KMS-11 (cell line): ENCODE measurements at regions not wholly inside any gene's neighbourhood (a gene's known extent, or its start where the extent isn't known, plus 50 kb on each side); places are given as distances from the start of the nearest gene placed in this dataset.
"Not testable (repeated sequence)": the region's sequence is repeated elsewhere in the genome, so short reads cannot be mapped to it uniquely, and the experiment has no call there.

Source experiments
- H2AFZ ChIP-seq: fragments of 200-600 bp; sonication (generic); 2 replicates; pipeline ENCODE4 v1.6.1; 2016; ENCODE audit warnings: antibody characterized with exemption, mixed run types, low read depth
- H3K27ac ChIP-seq: fragments of 200-600 bp; sonication (generic); 2 replicates; pipeline ENCODE4 v1.6.1; 2016; ENCODE audit warnings: mild to moderate bottlenecking, mixed run types
- H3K27me3 ChIP-seq: fragments of 200-600 bp; sonication (generic); 2 replicates; pipeline ENCODE4 v1.6.1; 2017; ENCODE audit warnings: mild to moderate bottlenecking, low read depth, mixed run types, moderate library complexity; ENCODE audit not compliant: insufficient read depth
- H3K36me3 ChIP-seq: fragments of 200-600 bp; sonication (generic); 2 replicates; pipeline ENCODE4 v1.6.1; 2017; ENCODE audit warnings: mild to moderate bottlenecking, mixed run types; ENCODE audit not compliant: insufficient read depth
- H3K4me1 ChIP-seq: fragments of 200-600 bp; sonication (generic); 2 replicates; pipeline ENCODE4 v1.6.1; 2016; ENCODE audit warnings: mild to moderate bottlenecking, low read depth, mixed run types; ENCODE audit not compliant: poor library complexity, severe bottlenecking
- H3K4me2 ChIP-seq: fragments of 200-600 bp; sonication (generic); 2 replicates; pipeline ENCODE4 v1.7.0; 2016; ENCODE audit warnings: mild to moderate bottlenecking, mixed run types
- H3K4me3 ChIP-seq: fragments of 200-600 bp; sonication (generic); IDR thresholded peaks from 2 replicates; pipeline ENCODE4 v1.6.1; 2017; ENCODE audit warnings: low read depth, low read length, mixed read lengths; ENCODE audit not compliant: insufficient read depth
- H3K79me2 ChIP-seq: fragments of 200-600 bp; sonication (generic); 2 replicates; pipeline ENCODE4 v1.6.1; 2016; ENCODE audit warnings: low read depth, mixed run types; ENCODE audit not compliant: insufficient read depth
- H3K9ac ChIP-seq: fragments of 200-600 bp; sonication (generic); 2 replicates; pipeline ENCODE4 v1.6.1; 2016; ENCODE audit warnings: mild to moderate bottlenecking, mixed run types
- H4K20me1 ChIP-seq: fragments of 200-600 bp; sonication (generic); 2 replicates; pipeline ENCODE4 v1.6.1; 2016; ENCODE audit warnings: mild to moderate bottlenecking, mixed run types; ENCODE audit not compliant: insufficient read depth
- TF ChIP-seq, protein P1 (sequence below): fragments of 200-600 bp; sonication (generic); conservative IDR thresholded peaks from 2 replicates; pipeline ENCODE4 v1.6.1; 2017; ENCODE audit warnings: low read depth, mild to moderate bottlenecking, antibody characterized with exemption, low read length, moderate library complexity, mixed read lengths

DNA sequence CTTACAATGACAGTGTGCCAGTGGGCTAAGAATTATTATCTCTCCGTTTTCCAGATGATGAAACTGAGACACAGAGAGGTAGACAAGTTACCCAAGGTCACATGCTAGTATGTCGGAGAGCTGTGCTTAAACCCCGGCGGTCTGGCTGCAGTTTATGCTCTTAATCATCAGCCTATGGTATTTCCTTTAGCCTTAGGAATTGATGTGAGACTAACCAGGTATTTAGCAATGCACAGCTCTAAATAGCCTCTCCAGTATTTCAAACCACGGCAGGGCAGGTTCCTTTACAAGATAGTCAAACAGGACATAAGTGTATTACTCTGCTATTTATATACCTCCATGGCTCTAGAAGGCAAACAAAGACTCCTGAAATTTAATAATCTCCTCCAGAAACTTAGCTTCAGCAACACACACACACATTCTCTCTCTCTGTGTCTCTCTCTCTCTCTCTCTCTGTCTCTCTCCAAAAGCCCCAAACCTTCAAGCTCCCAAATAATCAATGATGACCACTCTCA, 142.0 kb upstream of the ZNF217 start:
- no peak overlapping the region for H2AFZ ChIP-seq
- H3K4me3 ChIP-seq: no peak overlapping the region
- no peaks in the 10 kb centered on the region for H3K27me3 ChIP-seq
- no peak overlapping the region for H3K27ac ChIP-seq
- H3K4me1 ChIP-seq: peaks cover 9% of the 10 kb centered on the region
- no peak overlapping the region for H3K4me2 ChIP-seq
- H3K36me3 ChIP-seq: no peaks in the 10 kb centered on the region
- TF ChIP-seq, protein P1, sequence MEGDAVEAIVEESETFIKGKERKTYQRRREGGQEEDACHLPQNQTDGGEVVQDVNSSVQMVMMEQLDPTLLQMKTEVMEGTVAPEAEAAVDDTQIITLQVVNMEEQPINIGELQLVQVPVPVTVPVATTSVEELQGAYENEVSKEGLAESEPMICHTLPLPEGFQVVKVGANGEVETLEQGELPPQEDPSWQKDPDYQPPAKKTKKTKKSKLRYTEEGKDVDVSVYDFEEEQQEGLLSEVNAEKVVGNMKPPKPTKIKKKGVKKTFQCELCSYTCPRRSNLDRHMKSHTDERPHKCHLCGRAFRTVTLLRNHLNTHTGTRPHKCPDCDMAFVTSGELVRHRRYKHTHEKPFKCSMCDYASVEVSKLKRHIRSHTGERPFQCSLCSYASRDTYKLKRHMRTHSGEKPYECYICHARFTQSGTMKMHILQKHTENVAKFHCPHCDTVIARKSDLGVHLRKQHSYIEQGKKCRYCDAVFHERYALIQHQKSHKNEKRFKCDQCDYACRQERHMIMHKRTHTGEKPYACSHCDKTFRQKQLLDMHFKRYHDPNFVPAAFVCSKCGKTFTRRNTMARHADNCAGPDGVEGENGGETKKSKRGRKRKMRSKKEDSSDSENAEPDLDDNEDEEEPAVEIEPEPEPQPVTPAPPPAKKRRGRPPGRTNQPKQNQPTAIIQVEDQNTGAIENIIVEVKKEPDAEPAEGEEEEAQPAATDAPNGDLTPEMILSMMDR: no peak
- H3K9ac ChIP-seq: no peak overlapping the region
- no peaks in the 10 kb centered on the region for H4K20me1 ChIP-seq
- no peaks in the 10 kb centered on the region for H3K79me2 ChIP-seq

- Histone ChIP-seq H3K9ac (no peak overlapping the region), H3K27me3 (no peaks in the 10 kb centered on the region), H4K20me1 (no peaks in the 10 kb centered on the region), H3K4me3 (no peak overlapping the region), H3K27ac (no peak overlapping the region), H2AFZ (no peak overlapping the region), H3K79me2 (no peaks in the 10 kb centered on the region), H3K4me1 (peaks cover 19% of the 10 kb centered on the region), H3K4me2 (no peak overlapping the region), H3K36me3 (no peaks in the 10 kb centered on the region)
- TF ChIP-seq, protein P1: no peak
These were observed 140.5 kb upstream of the ZNF217 start for GRCh38 chr20:53734006-53734688.

DNA sequence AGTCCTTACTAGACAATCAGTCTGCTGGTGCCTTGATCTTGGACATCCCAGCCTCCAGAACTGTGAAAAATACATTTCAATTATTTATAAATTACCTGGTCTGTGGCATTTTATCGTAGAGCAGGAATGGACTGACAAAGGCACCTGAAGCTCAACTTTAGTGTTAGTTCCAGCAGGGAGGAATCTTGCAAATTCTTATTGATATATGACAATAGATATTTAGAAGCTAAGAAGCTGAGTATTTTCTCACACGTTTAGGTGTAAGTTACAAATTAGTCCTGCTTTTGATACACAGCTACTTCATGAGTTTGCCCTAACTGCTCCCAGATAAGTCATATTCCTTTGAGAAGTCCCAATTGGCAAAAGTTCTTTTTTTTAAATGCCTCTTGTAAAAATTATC, 138.0 kb upstream of the ZNF217 start:
- H3K27me3 ChIP-seq: no peaks in the 10 kb centered on the region
- no peak overlapping the region for H3K9ac ChIP-seq
- H3K27ac ChIP-seq: no peak overlapping the region
- H3K4me2 ChIP-seq: no peak overlapping the region
- H3K36me3 ChIP-seq: no peaks in the 10 kb centered on the region
- no peak overlapping the region for H2AFZ ChIP-seq
- H3K79me2 ChIP-seq: no peaks in the 10 kb centered on the region
- peaks cover 13% of the 10 kb centered on the region for H3K4me1 ChIP-seq
- no peak overlapping the region for H3K4me3 ChIP-seq
- no peaks in the 10 kb centered on the region for H4K20me1 ChIP-seq
- TF ChIP-seq, protein P1: no peak

GRCh38 chr20:53728359-53728758, 134.7 kb upstream of the ZNF217 start:
- no peak overlapping the region for H3K4me2 ChIP-seq
- H4K20me1 ChIP-seq: no peaks in the 10 kb centered on the region
- H3K4me3 ChIP-seq: no peak overlapping the region
- H3K79me2 ChIP-seq: no peaks in the 10 kb centered on the region
- no peaks in the 10 kb centered on the region for H3K36me3 ChIP-seq
- TF ChIP-seq, protein P1: no peak
- H2AFZ ChIP-seq: no peak overlapping the region
- H3K9ac ChIP-seq: no peak overlapping the region
- H3K27me3 ChIP-seq: no peaks in the 10 kb centered on the region
- no peak overlapping the region for H3K27ac ChIP-seq
- H3K4me1 ChIP-seq: peaks cover 11% of the 10 kb centered on the region

DNA sequence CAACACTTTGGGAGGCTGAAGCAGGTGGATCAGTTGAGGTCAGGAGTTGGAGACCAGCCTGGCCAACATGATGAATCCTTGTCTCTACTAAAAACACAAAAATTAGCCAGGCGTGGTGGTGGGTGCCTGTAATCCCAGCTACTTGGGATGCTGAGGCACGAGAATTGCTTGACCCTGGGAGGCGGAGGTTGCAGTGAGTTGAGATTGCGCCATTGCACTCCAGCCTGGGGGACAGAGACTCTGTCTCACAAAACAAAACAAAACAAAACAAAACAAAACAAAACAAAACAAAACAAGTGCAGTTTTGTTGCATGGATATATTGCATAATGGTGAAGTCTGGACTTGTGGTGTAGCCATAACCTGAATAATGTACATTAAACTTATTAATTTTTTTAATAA, 133.6 kb upstream of the ZNF217 start:
- not testable (repeated sequence) for H3K9ac ChIP-seq, H3K36me3 ChIP-seq, H3K4me3 ChIP-seq, H4K20me1 ChIP-seq, H3K4me2 ChIP-seq, H3K27ac ChIP-seq, H3K79me2 ChIP-seq, H2AFZ ChIP-seq, H3K27me3 ChIP-seq
- H3K4me1 ChIP-seq: peaks cover 11% of the 10 kb centered on the region
